Medulla oblongata (tissue), 1 donor: ENCODE measurements at regions not wholly inside any gene's neighbourhood (a gene's known extent, or its start where the extent isn't known, plus 50 kb on each side); places are given as distances from the start of the nearest gene placed in this dataset.
"Not testable (repeated sequence)": the region's sequence is repeated elsewhere in the genome, so short reads cannot be mapped to it uniquely, and the experiment has no call there.

Experiments
- DNase-seq: peaks from one replicate; pipeline ENCODE4 v3.0.0-alpha.2; 2015; ENCODE audit errors: extremely low spot score

GRCh38 chrX:42290608-42291007, 367.3 kb upstream of the CASK start:
- DNase-seq, result no peak

GRCh38 chrX:42289492-42290385, 366.4 kb upstream of the CASK start:
- DNase-seq, result no peak

- not testable (repeated sequence) for DNase-seq
Observed at GRCh38 chrX:42285681-42286080, 362.3 kb upstream of the CASK start.

GRCh38 chrX:42276982-42277690, 353.8 kb upstream of the CASK start:
- DNase-seq, result no peak

GRCh38 chrX:42274151-42274550, 350.8 kb upstream of the CASK start:
- no peak for DNase-seq

- DNase-seq, result no peak
Observed at GRCh38 chrX:42273387-42273786, 350.0 kb upstream of the CASK start.

GRCh38 chrX:42269186-42269585, 345.8 kb upstream of the CASK start:
- no peak for DNase-seq

GRCh38 chrX:42260854-42261253, 337.5 kb upstream of the CASK start:
- no peak for DNase-seq

- DNase-seq, result no peak
Observed at GRCh38 chrX:42248226-42248625, 324.9 kb upstream of the CASK start.

- no peak for DNase-seq
Observed at GRCh38 chrX:42247241-42247640, 323.9 kb upstream of the CASK start.

- no peak for DNase-seq
Observed at GRCh38 chrX:42246814-42247213, 323.5 kb upstream of the CASK start.

GRCh38 chrX:42242004-42242403, 318.6 kb upstream of the CASK start:
- no peak for DNase-seq

- no peak for DNase-seq
Observed at GRCh38 chrX:42241421-42241820, 318.1 kb upstream of the CASK start.

GRCh38 chrX:42237956-42238355, 314.6 kb upstream of the CASK start:
- no peak for DNase-seq

- no peak for DNase-seq
Observed at GRCh38 chrX:42229533-42229932, 306.2 kb upstream of the CASK start.

- DNase-seq, result no peak
Observed at GRCh38 chrX:42220666-42221065, 297.3 kb upstream of the CASK start.

- no peak for DNase-seq
Observed at GRCh38 chrX:42220083-42220482, 296.7 kb upstream of the CASK start.

GRCh38 chrX:42219231-42219630, 295.9 kb upstream of the CASK start:
- DNase-seq, result no peak

- DNase-seq, result no peak
Observed at GRCh38 chrX:42195506-42195905, 272.2 kb upstream of the CASK start.

GRCh38 chrX:42189576-42189975, 266.2 kb upstream of the CASK start:
- peak; percentile 2 for DNase-seq

- no peak for DNase-seq
Observed at GRCh38 chrX:42188730-42189129, 265.4 kb upstream of the CASK start.

GRCh38 chrX:42176789-42177188, 253.4 kb upstream of the CASK start:
- DNase-seq, result no peak

- no peak for DNase-seq
Observed at GRCh38 chrX:42175843-42176242, 252.5 kb upstream of the CASK start.
